ENCODE measurements at regions not wholly inside any gene's neighbourhood (a gene's known extent, or its start where the extent isn't known, plus 50 kb on each side); places are given as distances from the start of the nearest gene placed in this dataset.

GRCh38 chr16:85544016-85544415, 69.1 kb upstream of the GSE1 start:
- TF ChIP-seq CTCF (conservative IDR thresholded peaks at IDR 0.05; ENCODE audit: low read length) (no peak), EZH2phosphoT487 (IDR thresholded peaks at IDR 0.05; ENCODE audit: borderline replicate concordance) (no peak)

All from Loucy (cell line).